HG02798 (cell line): ENCODE measurements at regions not wholly inside any gene's neighbourhood (a gene's known extent, or its start where the extent isn't known, plus 50 kb on each side); places are given as distances from the start of the nearest gene placed in this dataset.

Experiments used
- ATAC-seq: cut with Tn5 transposase; IDR thresholded peaks from one replicate; pipeline ENCODE4 v1.9.1; 2021; ENCODE audit warnings: mild to moderate bottlenecking; ENCODE audit not compliant: unreplicated experiment, poor library complexity

DNA sequence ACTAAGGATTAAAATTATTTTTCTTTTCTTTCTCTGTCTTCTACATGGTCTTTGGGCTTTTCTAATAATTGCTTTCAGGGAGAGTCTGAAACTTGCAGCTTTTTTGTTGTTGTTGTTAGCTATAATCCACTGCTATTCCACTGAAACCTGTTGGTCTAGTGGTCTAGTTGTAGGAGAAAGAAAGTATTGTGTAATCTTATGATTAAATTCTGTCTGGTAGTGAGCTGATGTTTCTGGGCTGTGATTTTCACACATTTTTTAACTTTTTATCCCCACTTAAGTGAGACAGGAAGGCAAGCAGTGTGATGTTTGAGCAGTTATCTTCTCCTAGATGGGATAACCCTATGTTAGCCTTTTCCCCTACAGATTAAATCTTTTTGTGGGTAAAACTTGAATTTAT, 825.2 kb downstream of the PCDH7 start:
- no peak for ATAC-seq

DNA sequence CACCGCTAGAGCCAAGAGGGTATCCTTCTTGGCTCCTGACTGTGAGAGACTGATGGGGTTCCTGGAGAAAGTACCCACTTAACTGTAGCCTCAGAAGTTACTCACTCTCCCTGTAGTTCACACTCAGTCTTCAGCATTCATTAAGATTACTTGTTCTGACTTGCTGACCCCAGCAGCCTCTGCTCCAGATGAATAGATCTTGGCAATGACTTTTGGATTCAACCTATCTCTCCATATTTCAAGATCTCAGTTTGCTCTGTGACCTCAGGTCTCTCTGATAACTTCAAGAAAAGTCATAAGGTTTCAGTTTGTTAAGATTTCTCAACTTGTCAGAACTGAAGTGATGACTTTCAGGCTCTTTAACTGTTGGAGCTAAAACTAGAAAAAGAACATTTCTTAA, 825.6 kb downstream of the PCDH7 start:
- ATAC-seq: no peak

DNA sequence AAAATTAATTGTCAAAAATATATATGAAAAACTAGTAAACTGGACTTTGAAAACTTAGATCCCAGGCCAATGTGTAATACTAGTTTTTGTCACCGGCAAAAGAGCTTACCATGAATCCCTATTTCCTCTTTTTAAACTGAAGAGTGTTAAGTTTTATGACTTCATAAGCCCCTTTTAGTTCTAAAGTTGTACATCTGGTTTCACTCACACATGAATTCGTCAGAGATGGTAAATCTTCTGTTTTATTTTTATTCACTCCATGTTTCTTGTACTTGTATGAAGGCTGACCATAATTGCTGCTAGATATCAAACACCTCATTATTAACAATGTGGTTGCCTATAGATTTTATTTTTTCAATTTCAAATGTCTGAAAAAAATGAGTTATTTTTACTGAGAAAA, 827.9 kb downstream of the PCDH7 start:
- no peak for ATAC-seq

DNA sequence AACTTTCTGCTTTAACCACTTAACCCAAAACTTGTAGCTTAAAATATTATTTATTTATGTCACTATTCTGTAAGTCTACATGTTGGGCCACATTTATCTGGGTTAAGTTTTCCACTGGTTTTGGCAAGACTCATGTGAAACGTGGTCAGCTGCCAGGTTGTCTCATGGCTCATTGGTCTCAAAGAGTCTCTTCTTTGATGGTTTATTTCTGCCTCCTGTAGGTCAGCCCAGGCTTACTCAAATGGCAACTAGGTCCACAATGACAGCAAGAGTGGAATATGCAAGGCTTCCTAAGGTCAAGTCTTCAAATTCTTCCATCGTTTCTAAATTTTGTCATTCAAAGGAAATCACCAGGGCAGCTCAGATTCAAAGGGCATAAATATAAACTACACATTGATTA, 828.7 kb downstream of the PCDH7 start:
- no peak for ATAC-seq

DNA sequence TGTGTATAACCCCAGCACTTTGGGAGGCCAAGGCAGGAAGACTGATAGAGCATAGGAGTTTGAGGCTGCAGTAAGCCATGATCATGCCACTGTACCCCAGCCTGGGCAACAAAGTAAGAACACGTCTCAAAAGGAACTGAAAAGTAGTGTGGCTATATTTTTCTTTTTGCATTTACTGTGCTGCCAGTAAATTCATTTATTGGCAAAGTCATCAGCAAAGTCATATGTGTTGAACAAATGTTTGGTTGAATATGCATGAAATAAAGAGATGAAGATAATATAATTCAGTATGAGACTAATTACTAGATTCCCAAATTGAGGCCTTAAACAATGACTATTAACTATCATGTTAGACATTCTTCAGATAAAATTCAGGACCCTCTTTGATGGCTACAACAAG, 829.1 kb downstream of the PCDH7 start:
- ATAC-seq: no peak

DNA sequence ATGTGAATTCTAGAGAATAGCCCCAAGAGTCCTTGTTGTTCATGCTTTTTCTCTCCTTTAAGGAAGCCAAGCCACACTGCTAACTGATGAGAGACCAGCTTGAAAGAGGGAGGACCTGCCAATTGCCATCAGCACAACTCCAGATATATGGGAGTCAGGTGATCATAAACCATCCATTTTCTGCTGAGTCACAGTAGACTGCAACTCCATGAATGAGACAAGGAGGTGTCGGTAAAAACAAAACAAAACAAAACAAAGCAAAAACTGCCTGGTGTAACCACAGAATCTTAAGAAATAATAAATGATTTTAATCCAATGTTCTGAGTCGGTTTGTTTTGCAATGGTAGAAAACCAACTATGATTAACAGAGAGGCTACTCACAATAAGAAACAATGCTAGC, 837.3 kb downstream of the PCDH7 start:
- no peak for ATAC-seq

DNA sequence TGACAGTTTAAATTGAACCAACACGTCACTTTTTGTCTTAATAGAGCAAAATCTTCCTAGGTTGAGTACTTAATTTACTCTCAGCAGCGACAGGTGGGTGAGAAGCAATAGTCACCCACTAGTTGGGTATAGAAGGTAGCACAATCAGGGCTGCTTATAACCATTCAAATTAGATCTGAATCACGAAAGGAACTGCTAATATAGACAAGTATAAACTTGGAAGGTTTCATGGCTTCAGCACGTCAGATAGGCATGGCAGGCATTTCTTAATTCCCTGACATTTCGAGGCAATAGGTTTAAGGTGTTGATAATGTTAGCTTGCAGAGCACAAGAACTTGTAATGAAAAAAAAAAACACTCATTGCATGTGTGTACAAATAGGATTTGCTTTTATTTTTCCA, 853.4 kb downstream of the PCDH7 start:
- ATAC-seq: no peak

DNA sequence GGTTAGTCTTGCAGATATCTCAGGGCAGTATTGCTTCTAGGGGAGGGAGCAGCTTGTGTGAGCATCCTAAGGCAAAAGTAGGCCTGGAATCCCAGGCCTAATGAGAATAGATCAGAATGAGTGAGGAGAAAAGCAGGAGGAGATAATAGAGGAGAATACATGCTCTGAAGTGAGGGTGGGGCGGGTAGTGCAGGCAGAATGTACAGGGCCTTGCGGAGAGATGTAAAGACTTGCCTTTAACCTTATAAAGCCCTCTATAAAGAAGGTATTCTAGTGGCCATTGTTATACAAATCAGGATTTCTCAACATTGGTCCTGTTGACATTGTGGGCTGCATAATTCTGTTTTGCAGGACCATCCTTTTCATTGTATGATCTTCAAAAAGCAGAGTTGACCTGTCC, 855.3 kb downstream of the PCDH7 start:
- ATAC-seq: no peak

DNA sequence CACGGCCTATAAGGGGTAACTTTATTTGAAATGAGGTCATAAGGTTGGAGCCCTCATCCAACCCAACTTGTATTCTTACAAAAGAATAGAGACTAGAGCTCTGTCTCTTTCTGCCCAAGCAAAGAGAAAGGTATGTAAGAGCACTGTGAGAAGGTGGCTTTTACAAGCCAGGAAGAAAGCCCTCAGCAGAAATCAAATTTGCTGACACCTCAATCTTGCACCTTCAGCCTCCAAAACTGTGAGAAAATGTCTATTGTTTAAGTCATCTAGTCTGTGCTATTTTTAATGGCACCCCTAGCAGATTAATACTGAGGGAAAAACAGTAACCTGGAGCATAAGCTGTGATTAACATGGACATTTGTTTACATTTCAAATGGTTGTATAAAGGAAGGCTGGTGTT, 860.7 kb downstream of the PCDH7 start:
- ATAC-seq: no peak

DNA sequence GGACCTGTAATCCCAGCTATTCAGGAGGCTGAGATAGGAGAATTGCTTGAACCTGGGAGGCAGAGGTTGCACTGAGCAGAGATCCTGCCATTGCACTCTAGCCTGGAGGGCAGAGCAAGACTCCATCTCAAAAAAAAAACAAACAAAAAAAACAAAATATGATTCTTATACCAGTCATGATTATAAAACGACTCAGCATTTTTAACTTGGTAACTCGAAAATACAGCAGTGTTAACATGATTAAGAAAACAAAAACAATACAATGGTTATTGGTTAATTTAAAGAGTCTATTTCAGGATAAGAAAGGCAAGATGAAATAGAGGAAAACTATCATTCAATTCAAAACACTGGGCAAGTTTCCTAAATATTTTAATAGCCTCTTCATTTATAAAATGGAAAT, 865.3 kb downstream of the PCDH7 start:
- ATAC-seq: no peak

DNA sequence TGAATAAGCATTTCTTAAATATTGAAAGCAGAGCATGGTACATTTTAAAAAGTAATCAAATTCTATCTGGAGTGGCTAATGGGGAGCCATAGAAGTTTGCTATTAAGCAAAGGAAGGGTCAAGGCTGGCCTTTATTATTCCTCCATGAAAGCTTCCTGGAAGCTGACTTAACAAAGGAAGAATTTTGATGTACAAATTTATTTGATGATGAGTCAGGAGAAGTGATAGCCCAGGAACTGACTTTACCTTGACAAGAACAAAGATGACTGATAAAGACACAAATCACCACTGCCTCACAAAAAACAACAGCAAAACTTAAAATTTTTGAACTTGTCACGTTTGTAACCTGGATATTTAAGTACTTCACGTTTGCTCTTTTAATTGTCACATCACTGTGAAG, 872.1 kb downstream of the PCDH7 start:
- no peak for ATAC-seq

DNA sequence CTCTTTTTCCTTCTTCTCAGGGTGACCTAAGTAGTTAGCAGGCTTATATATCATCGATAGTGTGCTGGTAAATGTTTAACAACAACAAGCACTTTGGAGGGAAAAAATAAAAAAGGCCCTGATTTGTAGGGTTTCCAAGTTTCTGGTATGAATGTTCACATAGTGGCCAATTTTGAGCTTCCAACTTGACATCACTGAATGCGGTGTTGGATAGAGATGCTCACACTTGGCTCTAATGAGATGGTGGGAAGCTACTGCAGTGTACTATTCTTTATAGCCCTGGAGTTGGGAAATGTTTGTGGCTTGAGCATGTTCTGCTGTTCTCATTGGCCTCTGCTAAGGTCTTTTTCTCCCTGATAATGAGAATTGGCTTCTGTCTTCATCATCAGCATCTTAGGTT, 875.3 kb downstream of the PCDH7 start:
- no peak for ATAC-seq

DNA sequence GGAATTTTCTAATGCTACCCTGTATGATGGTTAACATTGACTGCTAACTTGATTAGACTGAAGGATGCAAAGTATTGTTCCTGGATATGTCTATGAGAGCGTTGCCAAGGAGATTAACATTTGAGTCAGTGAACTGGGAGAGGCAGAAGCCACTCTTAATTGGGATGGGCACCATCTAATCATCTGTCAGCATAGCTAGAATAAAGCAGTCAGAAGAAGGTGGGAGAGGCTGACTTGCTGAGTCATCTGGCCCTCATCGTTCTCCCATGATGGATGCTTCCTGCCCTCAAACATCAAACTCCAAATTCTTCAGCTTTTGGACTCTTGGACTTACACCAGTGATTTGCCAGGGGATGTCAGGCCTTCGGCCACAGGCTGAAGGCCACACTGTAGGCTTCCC, 878.5 kb downstream of the PCDH7 start:
- no peak for ATAC-seq

DNA sequence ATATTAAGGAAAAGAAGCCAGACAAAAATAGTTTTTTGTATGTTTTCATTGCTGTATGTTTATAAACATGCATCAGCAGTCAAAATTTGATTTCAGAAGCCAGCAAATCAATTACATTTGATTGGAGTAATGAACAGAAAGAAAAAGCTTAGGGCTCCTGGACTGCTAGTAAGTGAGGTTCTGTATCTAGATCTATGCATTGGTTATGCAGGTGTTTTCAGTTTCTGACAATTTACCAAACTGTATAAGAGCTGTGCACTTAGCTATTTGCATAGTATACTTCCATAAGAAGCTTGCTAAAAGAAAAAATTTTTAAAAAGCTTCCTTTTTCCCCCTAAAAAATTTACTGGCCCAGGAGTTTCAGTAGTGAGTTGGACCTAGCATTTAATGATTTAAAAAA, 881.6 kb downstream of the PCDH7 start:
- ATAC-seq: no peak

DNA sequence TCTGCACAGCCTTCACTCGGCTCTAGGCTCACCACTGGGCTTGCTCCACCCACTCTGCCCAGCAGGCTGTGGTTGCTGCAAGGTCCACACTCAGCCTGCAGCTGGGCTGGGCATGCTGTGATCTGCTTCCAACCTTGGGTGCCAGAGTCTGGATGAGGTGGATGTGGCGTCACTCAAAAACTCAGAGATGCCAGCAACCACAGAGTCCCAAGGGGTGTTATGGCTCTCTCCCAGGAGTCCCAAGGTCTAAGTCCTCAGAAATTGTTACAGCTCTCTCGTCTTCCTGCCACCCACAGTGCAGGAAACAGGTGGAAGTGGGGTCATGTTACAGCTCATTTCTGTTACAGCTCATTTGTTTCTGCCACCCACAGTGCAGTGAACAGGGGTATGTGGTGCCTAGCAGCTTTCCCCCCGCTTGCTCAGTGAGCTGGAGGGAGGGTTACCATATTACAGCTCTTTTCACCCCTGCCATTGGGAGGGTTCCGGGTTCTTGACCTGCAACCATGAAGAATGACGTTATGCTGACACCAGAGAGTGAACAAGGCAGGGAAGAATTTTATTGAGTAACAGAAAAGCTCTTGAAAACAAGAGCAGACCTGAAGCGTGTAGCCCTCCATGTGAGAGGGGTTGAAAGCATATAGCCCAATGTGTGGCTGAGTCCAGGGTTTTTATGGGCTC, 893.9 kb downstream of the PCDH7 start:
- ATAC-seq: no peak

DNA sequence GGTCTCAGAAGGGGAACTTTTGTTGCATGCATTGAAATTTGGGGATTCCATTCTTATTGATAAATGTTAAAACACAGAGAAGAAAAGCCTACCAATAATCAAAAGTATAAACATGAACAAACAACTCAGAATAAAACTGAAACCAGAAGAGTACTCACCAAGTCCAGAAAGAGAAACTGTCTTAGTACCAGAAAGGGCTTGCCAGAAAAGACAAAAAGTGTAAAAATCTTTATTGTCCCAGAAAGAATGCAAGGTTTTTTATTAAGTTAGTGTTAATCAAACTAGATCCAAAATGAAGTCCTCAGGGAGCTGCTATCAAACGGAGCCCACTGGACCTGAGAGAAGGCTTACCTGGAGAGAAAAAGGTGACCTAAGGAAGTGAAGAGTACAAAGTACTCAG, 897.5 kb downstream of the PCDH7 start:
- ATAC-seq: no peak

DNA sequence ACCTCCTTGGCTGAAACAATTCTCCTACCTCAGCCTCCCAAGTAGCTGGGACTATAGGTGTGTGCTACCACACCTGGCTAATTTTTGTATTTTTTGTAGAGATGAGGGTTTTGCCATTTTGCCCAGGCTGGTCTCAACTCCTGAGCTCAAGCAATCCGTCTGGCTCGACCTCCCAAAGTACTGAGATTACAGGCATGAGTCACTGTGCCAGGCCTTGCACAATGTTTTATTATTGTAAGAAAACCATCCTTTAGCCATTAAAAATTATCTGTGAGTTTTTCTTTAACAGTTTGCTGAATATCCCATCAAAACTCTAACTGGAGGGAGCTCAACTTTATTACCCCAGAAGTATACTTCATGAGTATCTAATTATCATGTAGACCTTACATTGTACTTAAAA, 900.3 kb downstream of the PCDH7 start:
- no peak for ATAC-seq

DNA sequence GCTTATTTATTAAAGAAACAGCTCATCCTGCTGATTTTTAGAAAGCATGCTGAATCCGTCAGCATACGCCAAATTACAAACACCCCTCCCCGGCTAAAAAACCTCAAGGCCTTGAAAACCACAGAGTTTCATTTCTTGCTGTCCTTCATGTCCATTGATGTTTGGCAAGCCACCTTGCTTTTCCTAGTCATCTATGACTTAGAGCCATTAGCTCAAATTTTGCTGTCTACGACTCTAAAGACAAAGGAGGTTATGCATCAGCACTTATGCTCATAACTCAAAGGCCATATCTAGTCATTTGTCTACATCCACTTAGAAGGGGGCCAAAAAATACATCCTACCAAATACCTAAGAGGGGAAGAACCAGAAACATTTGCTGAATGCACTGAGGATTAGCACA, 925.1 kb downstream of the PCDH7 start:
- no peak for ATAC-seq

DNA sequence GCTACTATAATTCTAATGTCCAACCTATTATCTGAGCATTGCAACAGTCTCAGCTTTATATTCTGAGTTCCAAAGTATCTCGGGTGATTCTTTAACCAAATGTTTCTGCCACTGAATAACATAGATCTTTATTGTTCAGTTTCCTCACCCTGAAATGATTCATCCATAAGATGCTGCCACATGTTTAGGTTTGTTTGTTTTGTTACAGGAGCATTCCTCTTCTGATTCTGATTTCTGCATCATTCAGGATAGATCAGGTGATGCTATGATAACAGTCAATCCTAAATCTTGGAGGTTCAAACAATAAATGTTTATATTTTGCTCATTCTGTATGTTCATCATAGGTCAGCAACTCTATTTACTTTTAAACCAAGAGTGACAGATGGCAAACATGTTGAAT, 927.6 kb downstream of the PCDH7 start:
- no peak for ATAC-seq

DNA sequence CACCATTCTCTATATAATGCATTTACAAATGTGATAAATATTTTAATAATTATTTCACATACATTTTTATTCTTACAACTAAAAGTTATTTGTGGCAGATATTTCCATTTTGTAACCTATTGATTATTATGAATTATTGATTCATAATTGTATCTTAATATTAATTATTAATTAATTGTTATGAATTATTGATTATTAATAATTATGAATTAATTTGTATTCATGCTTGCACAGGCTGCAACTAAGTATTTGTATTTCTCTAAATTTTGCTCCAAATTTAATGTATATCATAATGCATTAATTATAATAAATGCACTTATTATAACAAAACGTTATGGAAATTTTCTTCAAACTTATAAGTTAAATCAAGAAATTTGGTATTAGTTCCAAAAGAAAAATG, 929.7 kb downstream of the PCDH7 start:
- no peak for ATAC-seq

DNA sequence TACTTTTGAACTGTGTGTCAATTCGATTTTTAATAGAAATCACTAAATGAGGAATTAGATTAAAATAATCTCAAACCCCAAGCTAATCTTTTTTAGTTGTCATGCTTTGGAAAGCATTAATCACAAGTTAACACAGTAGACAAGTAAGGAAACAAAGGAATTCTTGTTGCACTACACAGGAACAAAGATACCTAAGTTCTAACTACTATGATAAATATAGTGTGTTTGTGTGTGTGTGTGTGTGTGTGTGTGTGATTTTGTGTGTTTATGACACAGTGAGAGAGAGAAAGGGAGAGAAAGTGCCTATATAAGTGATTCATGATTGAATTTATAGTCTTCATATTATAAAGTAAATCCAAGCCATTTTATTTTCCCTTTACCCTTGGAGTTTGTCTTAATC, 931.4 kb downstream of the PCDH7 start:
- no peak for ATAC-seq

DNA sequence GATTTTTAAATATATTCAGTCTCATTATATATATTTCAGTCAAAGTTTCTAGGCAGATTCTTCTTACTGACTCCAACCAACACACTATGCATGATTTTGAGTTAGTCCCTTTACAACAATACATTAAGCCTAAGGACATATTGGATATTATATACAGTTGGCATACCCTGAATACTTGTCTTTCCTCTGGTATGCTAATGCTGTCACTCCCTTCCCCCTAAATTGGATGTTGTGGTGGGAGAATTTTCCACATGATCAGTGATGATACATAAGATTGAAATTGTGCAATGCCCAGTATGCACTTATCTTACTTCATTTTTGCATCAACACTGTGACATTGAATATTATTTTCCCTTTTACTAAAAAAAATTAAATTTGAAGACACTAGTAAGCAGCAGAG, 935.2 kb downstream of the PCDH7 start:
- no peak for ATAC-seq
